GM21619 (cell line): ENCODE measurements at regions not wholly inside any gene's neighbourhood (a gene's known extent, or its start where the extent isn't known, plus 50 kb on each side); places are given as distances from the start of the nearest gene placed in this dataset.

Experiments used
- ATAC-seq: cut with Tn5 transposase; IDR thresholded peaks from one replicate; pipeline ENCODE4 v1.9.1; 2021; ENCODE audit not compliant: unreplicated experiment

GRCh38 chr18:62665188-62665587 lies 50.2 kb upstream of the PHLPP1 start:
- no peak for ATAC-seq
